GM13977 (cell line): ENCODE measurements at regions not wholly inside any gene's neighbourhood (a gene's known extent, or its start where the extent isn't known, plus 50 kb on each side); places are given as distances from the start of the nearest gene placed in this dataset.

Source experiments
- DNase-seq: peaks from one replicate; pipeline ENCODE4 v3.0.0; 2012; ENCODE audit warnings: low spot score
- CTCF ChIP-seq: IDR thresholded peaks from 2 replicates; pipeline ENCODE4 v1.5.1; 2012; ENCODE audit warnings: mild to moderate bottlenecking, control low read depth; ENCODE audit not compliant: insufficient read depth; ENCODE audit errors: extremely low read depth, missing control alignments
- in situ Hi-C: fragments of 300-500 bp; cut with MboI; formaldehyde crosslinking; loops from one replicate; pipeline ENCODE4 v1.12.0; 2022; ENCODE audit warnings: low sequenced_read_pairs, low pct_unique_long_range_greater_than_20kb, mixed read lengths, inconsistent platforms; ENCODE audit not compliant: unreplicated experiment

DNA sequence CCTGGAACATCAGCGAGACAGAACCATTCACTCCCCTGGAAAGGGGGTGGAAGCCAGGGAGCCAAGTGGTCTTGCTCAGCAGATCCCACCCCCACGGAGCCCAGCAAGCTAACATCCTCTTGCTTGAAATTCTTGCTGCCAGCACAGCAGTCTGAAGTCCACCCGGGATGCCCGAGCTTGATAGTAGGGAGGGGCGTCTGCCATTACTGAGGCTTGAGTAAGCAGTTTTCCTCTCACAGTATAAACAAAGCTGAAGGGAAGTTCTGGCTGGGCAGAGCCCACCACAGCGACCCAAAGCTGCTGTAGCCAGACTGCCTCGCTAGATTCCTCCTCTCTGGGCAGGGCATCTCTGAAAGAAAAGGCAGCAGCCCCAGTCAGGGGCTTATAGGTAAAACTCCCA is 764.8 kb upstream of the LUZP2 start:
- no peak for DNase-seq
- in situ Hi-C loops = no loop called here
- TF ChIP-seq CTCF = no peak

DNA sequence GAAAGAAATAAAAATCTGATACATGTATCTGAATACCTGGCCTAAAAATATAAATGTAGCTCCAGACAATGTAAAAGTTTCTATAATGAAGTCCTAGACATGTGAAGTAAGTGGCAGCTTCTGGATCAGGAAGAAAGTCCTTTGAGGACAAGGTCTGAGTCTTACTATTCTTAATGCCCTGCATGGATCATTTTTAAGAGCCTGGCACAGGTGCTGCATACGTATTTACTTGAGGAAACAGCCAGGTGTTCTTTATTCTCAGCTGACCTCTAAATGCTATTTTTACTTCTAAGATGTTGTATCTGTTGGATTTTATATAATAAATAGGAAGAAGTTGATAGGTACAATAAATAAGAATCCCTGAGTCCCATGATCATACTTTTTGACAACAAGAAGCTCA is 750.0 kb upstream of the LUZP2 start:
- no peak for TF ChIP-seq CTCF
- in situ Hi-C loops = no loop called here
- DNase-seq = no peak

GRCh38 chr11:23749762-23750430 is 747.0 kb upstream of the LUZP2 start:
- TF ChIP-seq CTCF = no peak
- DNase-seq = no peak
- in situ Hi-C loops = no loop called here

GRCh38 chr11:23751280-23751679 is 745.6 kb upstream of the LUZP2 start:
- no peak for TF ChIP-seq CTCF
- DNase-seq = no peak
- in situ Hi-C loops = no loop called here

GRCh38 chr11:23755076-23755475 is 741.8 kb upstream of the LUZP2 start:
- no peak for TF ChIP-seq CTCF
- in situ Hi-C loops = no loop called here
- no peak for DNase-seq

GRCh38 chr11:23755769-23756168 is 741.1 kb upstream of the LUZP2 start:
- TF ChIP-seq CTCF = no peak
- no peak for DNase-seq
- in situ Hi-C loops = no loop called here

- no peak for DNase-seq
- in situ Hi-C loops = no loop called here
- no peak for TF ChIP-seq CTCF
Measured at GRCh38 chr11:23759489-23759888, 737.4 kb upstream of the LUZP2 start.
